SK-N-MC (cell line): ENCODE measurements at regions not wholly inside any gene's neighbourhood (a gene's known extent, or its start where the extent isn't known, plus 50 kb on each side); places are given as distances from the start of the nearest gene placed in this dataset.

Source experiments
- EZH2 ChIP-seq: fragments of 200-600 bp; sonication (generic); IDR thresholded peaks from one replicate; pipeline ENCODE4 v1.6.1; 2017; ENCODE audit warnings: antibody characterized with exemption
- POLR2AphosphoS5 ChIP-seq: IDR thresholded peaks from 2 replicates; pipeline ENCODE4 v1.6.1; 2012; ENCODE audit warnings: mild to moderate bottlenecking, low read depth, low read length, borderline replicate concordance

DNA sequence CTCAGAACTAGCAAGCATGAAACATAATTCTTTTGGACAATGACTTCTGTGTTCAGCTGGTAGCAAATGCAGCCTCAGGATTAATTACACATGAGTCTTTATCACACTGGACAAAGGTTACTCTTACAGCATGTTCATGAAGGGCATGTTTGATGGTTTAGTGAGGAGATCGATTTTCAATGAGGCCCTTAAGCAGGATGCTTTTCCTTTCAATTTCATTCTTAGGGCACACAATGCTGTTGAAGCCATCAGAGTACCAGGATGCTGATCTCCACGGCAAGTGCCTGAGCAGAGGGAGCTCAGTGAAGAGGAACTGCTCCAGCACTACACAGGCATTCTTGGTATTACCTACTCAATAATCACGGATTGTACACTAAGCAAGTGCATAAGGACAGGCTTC is 542.0 kb downstream of the SNAPC1 start:
- TF ChIP-seq POLR2AphosphoS5, result no peak
- TF ChIP-seq EZH2, result no peak
